K562 (cell line): ENCODE measurements at regions not wholly inside any gene's neighbourhood (a gene's known extent, or its start where the extent isn't known, plus 50 kb on each side); places are given as distances from the start of the nearest gene placed in this dataset.

Experiments
- ATAC-seq: fragments of 200-7000 bp; cut with Tn5 transposase; 3 replicates; pipeline ENCODE4 v1.9.1; 2020; ENCODE audit warnings: moderate library complexity
- BruUV-seq: library from RNA; stranded (reverse); fragments of 400-500 nt; replicated peaks from 2 replicates; lab custom pipeline; 2021; lab: Mats Ljungman, UMichigan
- CTCF ChIA-PET: fragments of 300-600 bp; formaldehyde crosslinking; extraction: SDS; loops from one replicate; lab custom pipeline; 2021; ENCODE audit warnings: low intra/inter-chr PET ratio; lab: Yijun Ruan, JAX
- POLR2A ChIA-PET: fragments of 300-600, 350-650 bp; sonication (Branson Sonifier 250); formaldehyde crosslinking; extraction: SDS; loops from one replicate; lab custom pipeline; 2021; ENCODE audit warnings: antibody characterized with exemption, inconsistent platforms; lab: Yijun Ruan, JAX
- DNase-seq, 4 experiments: peaks; one replicate each; pipeline versions ENCODE4 v3.0.0 to v3.0.0-alpha.2; 2011 to 2018; ENCODE audit warnings: low spot score in 3 of 4, mixed read lengths in 3 of 4; ENCODE audit errors: extremely low read depth in 1 of 4
- FAIRE-seq: peaks from 2 replicates; lab custom pipeline; 2011; peaks lifted over from hg19 to GRCh38; lab: Jason Lieb, UNC
- H2AFZ ChIP-seq: 2 replicates; pipeline ENCODE4 v1.6.0; 2011; ENCODE audit warnings: low read depth, low read length, control low read depth, inconsistent platforms
- H3K27ac ChIP-seq: fragments of 200-600 bp; 3 replicates; pipeline ENCODE4 v1.8.0; 2011; ENCODE audit warnings: low read depth, mild to moderate bottlenecking, control low read depth, inconsistent platforms, low read length, moderate library complexity, mixed read lengths; ENCODE audit errors: extremely low read depth
- H3K27me3 ChIP-seq, 2 experiments: fragments of 300-600 bp in 1 of 2; 2 replicates in 1 of 2; 3 replicates in 1 of 2; pipeline versions ENCODE4 v1.6.0 to v1.8.0; 2011; ENCODE audit warnings: inconsistent platforms in 2 of 2, low read length in 2 of 2, mild to moderate bottlenecking in 1 of 2, mixed read lengths in 1 of 2, moderate library complexity in 1 of 2; ENCODE audit not compliant: control insufficient read depth in 2 of 2, insufficient read depth in 2 of 2
- H3K36me3 ChIP-seq: fragments of 300-600 bp; 3 replicates; pipeline ENCODE4 v1.8.0; 2011; ENCODE audit warnings: mild to moderate bottlenecking, low read length, inconsistent platforms; ENCODE audit not compliant: control insufficient read depth, insufficient read depth
- H3K4me1 ChIP-seq, 2 experiments: fragments of 200-600 bp in 1 of 2; replicated peaks in 1 of 2; 2 replicates in 1 of 2; 3 replicates in 1 of 2; pipeline versions ENCODE4 v1.5.1 to v1.8.0; 2011; ENCODE audit warnings: inconsistent platforms in 2 of 2, low read length in 2 of 2, mild to moderate bottlenecking in 1 of 2, mixed read lengths in 1 of 2, moderate library complexity in 1 of 2; ENCODE audit not compliant: control insufficient read depth in 2 of 2, insufficient read depth in 2 of 2
- H3K4me2 ChIP-seq: 2 replicates; pipeline ENCODE4 v1.6.1; 2011; ENCODE audit warnings: low read length, control low read depth, inconsistent platforms, mixed read lengths; ENCODE audit not compliant: insufficient read depth
- H3K4me3 ChIP-seq: fragments of 200-600 bp; sonication (generic), shearing (Covaris generic); 2 replicates; pipeline ENCODE4 v1.5.1; 2016; ENCODE audit warnings: control low read depth, inconsistent platforms
- H3K79me2 ChIP-seq: fragments of 200-600 bp; 3 replicates; pipeline ENCODE4 v1.8.0; 2011; ENCODE audit warnings: low read length, inconsistent platforms; ENCODE audit not compliant: control insufficient read depth, insufficient read depth
- H3K9ac ChIP-seq, 2 experiments: 2 replicates each; pipeline versions ENCODE4 v1.6.0 to v1.6.1; 2011; ENCODE audit warnings: low read depth in 2 of 2, low read length in 2 of 2, control low read depth in 1 of 2, inconsistent platforms in 1 of 2, mild to moderate bottlenecking in 1 of 2, mixed read lengths in 1 of 2; ENCODE audit not compliant: insufficient read depth in 1 of 2
- H3K9me1 ChIP-seq: one replicate; pipeline ENCODE4 v1.6.0; 2011; ENCODE audit warnings: inconsistent platforms, mild to moderate bottlenecking, low read length, moderate library complexity; ENCODE audit not compliant: control insufficient read depth, insufficient read depth
- H3K9me3 ChIP-seq: replicated peaks from 2 replicates; pipeline ENCODE4 v1.5.1; 2011; ENCODE audit warnings: low read depth, low read length, inconsistent platforms; ENCODE audit not compliant: control insufficient read depth, insufficient read depth
- H4K20me1 ChIP-seq: replicated peaks from 2 replicates; pipeline ENCODE4 v1.6.1; 2011; ENCODE audit warnings: low read length, inconsistent platforms, mixed read lengths; ENCODE audit not compliant: control insufficient read depth, insufficient read depth
- ATF1 ChIP-seq, 2 experiments: fragments of 450-650 bp in 1 of 2; IDR thresholded peaks; 2 replicates each; pipeline ENCODE4 v1.6.1; 2016; ENCODE audit warnings: missing compliant biosample characterization in 1 of 2, missing genetic modification characterization in 1 of 2
- HMBOX1 ChIP-seq: sonication (generic); IDR thresholded peaks from 2 replicates; pipeline ENCODE4 v1.6.1; 2016
- MAX ChIP-seq: sonication (generic); formaldehyde crosslinking; IDR thresholded peaks from 2 replicates; pipeline ENCODE4 v1.9.0; 2022; ENCODE audit warnings: mild to moderate bottlenecking, missing genetic modification reagents
- NFIC ChIP-seq: fragments of 450-650 bp; IDR thresholded peaks from 2 replicates; pipeline ENCODE4 v1.6.1; 2017; ENCODE audit warnings: mild to moderate bottlenecking, inconsistent platforms
- PCBP1 ChIP-seq: fragments of 200-400 bp; formaldehyde crosslinking; IDR thresholded peaks from 2 replicates; pipeline ENCODE4 v1.6.1; 2018; ENCODE audit warnings: mild to moderate bottlenecking, low read depth, low read length; ENCODE audit not compliant: poor library complexity, severe bottlenecking
- RBM25 ChIP-seq: fragments of 200-400 bp; formaldehyde crosslinking; IDR thresholded peaks from 2 replicates; pipeline ENCODE4 v1.6.1; 2018; ENCODE audit warnings: low read length, low read depth, moderate library complexity; ENCODE audit not compliant: severe bottlenecking
- RHOXF2B ChIP-seq: fragments of 250-450 bp; sonication (Bioruptor Pico); conservative IDR thresholded peaks from 2 replicates; pipeline ENCODE4 v1.5.1; 2021
- SIRT6 ChIP-seq: IDR thresholded peaks from one replicate; pipeline ENCODE4 v1.6.1; 2012; ENCODE audit warnings: low read depth, mild to moderate bottlenecking, control low read depth, inconsistent platforms, low read length, moderate library complexity
- SMAD2 ChIP-seq: fragments of 150-350 bp; IDR thresholded peaks from 2 replicates; pipeline ENCODE4 v1.6.1; 2014; ENCODE audit warnings: low read depth, mild to moderate bottlenecking, low read length
- STAG1 ChIP-seq: sonication (generic); formaldehyde crosslinking; IDR thresholded peaks from 2 replicates; pipeline ENCODE4 v1.5.0; 2020; ENCODE audit warnings: missing genetic modification reagents, borderline replicate concordance
- ZNF586 ChIP-seq: fragments of 450-650 bp; formaldehyde crosslinking; conservative IDR thresholded peaks from 2 replicates; pipeline ENCODE4 v1.4.0; 2020; ENCODE audit warnings: mild to moderate bottlenecking, moderate library complexity
- ZNF79 ChIP-seq: fragments of 250-450 bp; sonication (Bioruptor Pico); IDR thresholded peaks from 2 replicates; pipeline ENCODE4 v1.4.0; 2020; ENCODE audit warnings: low read depth, mild to moderate bottlenecking, moderate library complexity
- WGBS: fragments of 100-300 bp; shearing (Covaris generic); methylation state at CpG from one replicate; pipeline ENCODE4 v1.1.6; 2016; ENCODE audit warnings: low coverage, mixed read lengths; ENCODE audit not compliant: insufficient coverage; ENCODE audit errors: missing lambda C conversion rate; 5-methylcytosine and 5-hydroxymethylcytosine counted together
- in situ Hi-C: fragments of 300-500 bp; cut with MboI; formaldehyde crosslinking; loops from 4 replicates; pipeline ENCODE4 v1.15.0; 2018; ENCODE audit warnings: inconsistent platforms, mixed read lengths
- intact Hi-C: fragments of 100-400 bp; cut with micrococcal nuclease; formaldehyde crosslinking; loops from 2 replicates; pipeline ENCODE4 v1.14.2; 2022
- TF ChIP-seq, protein P1 (sequence below): conservative IDR thresholded peaks from 2 replicates; pipeline ENCODE4 v1.6.1; 2011; ENCODE audit warnings: low read depth, mild to moderate bottlenecking, low read length; ENCODE audit not compliant: control insufficient read depth
- TF ChIP-seq, protein P2 (sequence below): fragments of 450-650 bp; IDR thresholded peaks from 2 replicates; pipeline ENCODE4 v1.6.1; 2014; ENCODE audit warnings: low read depth, mild to moderate bottlenecking, moderate library complexity, borderline replicate concordance
- TF ChIP-seq, protein P3 (sequence below), 2 experiments: fragments of 450-650 bp; conservative IDR thresholded peaks; 2 replicates each; pipeline ENCODE4 v1.6.1; 2017; ENCODE audit warnings: mild to moderate bottlenecking in 2 of 2, moderate library complexity in 2 of 2

DNA sequence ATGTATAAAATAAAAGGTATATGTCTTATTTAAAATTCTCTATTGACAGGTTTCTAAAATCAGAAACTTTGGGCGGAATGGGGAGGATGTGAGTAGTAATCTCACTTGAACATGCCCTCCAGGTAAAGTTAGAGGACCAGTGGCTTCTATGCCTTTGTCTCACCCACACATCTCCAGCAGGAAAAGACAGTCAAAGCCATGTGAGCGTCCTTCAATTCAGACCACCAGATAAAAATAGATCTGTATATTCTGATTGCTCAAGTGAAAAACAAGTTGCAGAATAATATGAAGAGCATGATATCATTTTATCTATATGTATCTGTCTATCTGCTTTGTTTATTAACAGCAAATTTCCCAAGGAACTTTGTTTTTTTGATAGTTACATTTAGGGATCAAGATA is 152.2 kb downstream of the TMCO5A start:
- Histone ChIP-seq H3K27me3 (no peaks in the 10 kb centered on the region), H3K9me3 (no peaks in the 10 kb centered on the region), H4K20me1 (no peaks in the 10 kb centered on the region), H3K79me2 (no peaks in the 10 kb centered on the region), H2AFZ (no peak overlapping the region)
- WGBS = 3% methylated on average over 2 of the region's 2 CpGs
- in situ Hi-C loops = no loop called here
- CTCF ChIA-PET = no interaction called here
- FAIRE-seq = no peak
- intact Hi-C loops = no loop called here
- no peak for DNase-seq
- TF ChIP-seq, protein P1, sequence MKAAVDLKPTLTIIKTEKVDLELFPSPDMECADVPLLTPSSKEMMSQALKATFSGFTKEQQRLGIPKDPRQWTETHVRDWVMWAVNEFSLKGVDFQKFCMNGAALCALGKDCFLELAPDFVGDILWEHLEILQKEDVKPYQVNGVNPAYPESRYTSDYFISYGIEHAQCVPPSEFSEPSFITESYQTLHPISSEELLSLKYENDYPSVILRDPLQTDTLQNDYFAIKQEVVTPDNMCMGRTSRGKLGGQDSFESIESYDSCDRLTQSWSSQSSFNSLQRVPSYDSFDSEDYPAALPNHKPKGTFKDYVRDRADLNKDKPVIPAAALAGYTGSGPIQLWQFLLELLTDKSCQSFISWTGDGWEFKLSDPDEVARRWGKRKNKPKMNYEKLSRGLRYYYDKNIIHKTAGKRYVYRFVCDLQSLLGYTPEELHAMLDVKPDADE = no peak
- TF ChIP-seq ZNF586 (CRISPR knock-in tag) (no peak), HMBOX1 (no peak), ZNF79 (CRISPR knock-in tag) (no peak), SMAD2 (no peak), NFIC (no peak), MAX (CRISPR knock-in tag) (no peak), PCBP1 (no peak), SIRT6 (no peak), RHOXF2B (CRISPR knock-in tag) (no peak), STAG1 (CRISPR knock-in tag) (no peak), ATF1 (CRISPR knock-in tag; IDR thresholded peaks at IDR 0.05) (no peak), ATF1 (tag; IDR thresholded peaks at IDR 0.05) (no peak), RBM25 (no peak)
- TF ChIP-seq, protein P2, sequence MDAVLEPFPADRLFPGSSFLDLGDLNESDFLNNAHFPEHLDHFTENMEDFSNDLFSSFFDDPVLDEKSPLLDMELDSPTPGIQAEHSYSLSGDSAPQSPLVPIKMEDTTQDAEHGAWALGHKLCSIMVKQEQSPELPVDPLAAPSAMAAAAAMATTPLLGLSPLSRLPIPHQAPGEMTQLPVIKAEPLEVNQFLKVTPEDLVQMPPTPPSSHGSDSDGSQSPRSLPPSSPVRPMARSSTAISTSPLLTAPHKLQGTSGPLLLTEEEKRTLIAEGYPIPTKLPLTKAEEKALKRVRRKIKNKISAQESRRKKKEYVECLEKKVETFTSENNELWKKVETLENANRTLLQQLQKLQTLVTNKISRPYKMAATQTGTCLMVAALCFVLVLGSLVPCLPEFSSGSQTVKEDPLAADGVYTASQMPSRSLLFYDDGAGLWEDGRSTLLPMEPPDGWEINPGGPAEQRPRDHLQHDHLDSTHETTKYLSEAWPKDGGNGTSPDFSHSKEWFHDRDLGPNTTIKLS = no peak
- TF ChIP-seq, protein P3, sequence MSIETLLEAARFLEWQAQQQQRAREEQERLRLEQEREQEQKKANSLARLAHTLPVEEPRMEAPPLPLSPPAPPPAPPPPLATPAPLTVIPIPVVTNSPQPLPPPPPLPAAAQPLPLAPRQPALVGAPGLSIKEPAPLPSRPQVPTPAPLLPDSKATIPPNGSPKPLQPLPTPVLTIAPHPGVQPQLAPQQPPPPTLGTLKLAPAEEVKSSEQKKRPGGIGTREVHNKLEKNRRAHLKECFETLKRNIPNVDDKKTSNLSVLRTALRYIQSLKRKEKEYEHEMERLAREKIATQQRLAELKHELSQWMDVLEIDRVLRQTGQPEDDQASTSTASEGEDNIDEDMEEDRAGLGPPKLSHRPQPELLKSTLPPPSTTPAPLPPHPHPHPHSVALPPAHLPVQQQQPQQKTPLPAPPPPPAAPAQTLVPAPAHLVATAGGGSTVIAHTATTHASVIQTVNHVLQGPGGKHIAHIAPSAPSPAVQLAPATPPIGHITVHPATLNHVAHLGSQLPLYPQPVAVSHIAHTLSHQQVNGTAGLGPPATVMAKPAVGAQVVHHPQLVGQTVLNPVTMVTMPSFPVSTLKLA (conservative IDR thresholded peaks at IDR 0.05) = no peak
- TF ChIP-seq, all 486 proteins: peak for 0
- no peak overlapping the region for H3K9ac ChIP-seq
- no peak overlapping the region for H3K4me2 ChIP-seq
- no TSS peak for BruUV-seq
- no peaks in the 10 kb centered on the region for H3K9me1 ChIP-seq
- H3K36me3 ChIP-seq = no peaks in the 10 kb centered on the region
- no peak overlapping the region for H3K4me3 ChIP-seq
- POLR2A ChIA-PET = no interaction called here
- no peak for ATAC-seq
- no peak overlapping the region for H3K27ac ChIP-seq
- H3K4me1 ChIP-seq = no peaks in the 10 kb centered on the region
